ENCODE measurements at regions not wholly inside any gene's neighbourhood (a gene's known extent, or its start where the extent isn't known, plus 50 kb on each side); places are given as distances from the start of the nearest gene placed in this dataset.
"Not testable (repeated sequence)": the region's sequence is repeated elsewhere in the genome, so short reads cannot be mapped to it uniquely, and the experiment has no call there.

- DNase-seq = peak; percentile 34
Observed at GRCh38 chr5:111859533-111860270, 102.7 kb upstream of the NREP start.

- DNase-seq = no peak
Observed at GRCh38 chr5:111859031-111859430, 102.0 kb upstream of the NREP start.

GRCh38 chr5:111857623-111858022 lies 100.6 kb upstream of the NREP start:
- DNase-seq = no peak

- no peak for DNase-seq
Observed at GRCh38 chr5:111856876-111857466, 100.0 kb upstream of the NREP start.

GRCh38 chr5:111855356-111855755 lies 98.4 kb upstream of the NREP start:
- DNase-seq = no peak

GRCh38 chr5:111854186-111854585 lies 97.2 kb upstream of the NREP start:
- DNase-seq = no peak

- peak; percentile 19 for DNase-seq
Observed at GRCh38 chr5:111853748-111854147, 96.8 kb upstream of the NREP start.

- no peak for DNase-seq
Observed at GRCh38 chr5:111851631-111852548, 94.9 kb upstream of the NREP start.

- DNase-seq = no peak
Observed at GRCh38 chr5:111848476-111848875, 91.5 kb upstream of the NREP start.

- DNase-seq = no peak
Observed at GRCh38 chr5:111847052-111847925, 90.3 kb upstream of the NREP start.

GRCh38 chr5:111840036-111840674 lies 83.2 kb upstream of the NREP start:
- DNase-seq = no peak

GRCh38 chr5:111839438-111839837 lies 82.4 kb upstream of the NREP start:
- DNase-seq = no peak

- DNase-seq = no peak
Observed at GRCh38 chr5:111836426-111836825, 79.4 kb upstream of the NREP start.

GRCh38 chr5:111834926-111835599 lies 78.1 kb upstream of the NREP start:
- no peak for DNase-seq

- no peak for DNase-seq
Observed at GRCh38 chr5:111830333-111830732, 73.3 kb upstream of the NREP start.

- no peak for DNase-seq
Observed at GRCh38 chr5:111829701-111830100, 72.7 kb upstream of the NREP start.

- no peak for DNase-seq
Observed at GRCh38 chr5:111826064-111826463, 69.1 kb upstream of the NREP start.

GRCh38 chr5:111820072-111820471 lies 63.1 kb upstream of the NREP start:
- DNase-seq = no peak

- DNase-seq = not testable (repeated sequence)
Observed at GRCh38 chr5:111819028-111819427, 62.0 kb upstream of the NREP start.

- no peak for DNase-seq
Observed at GRCh38 chr5:111813537-111813936, 56.5 kb upstream of the NREP start.

GRCh38 chr5:111810112-111810511 lies 53.1 kb upstream of the NREP start:
- DNase-seq = no peak
